ENCODE measurements at regions not wholly inside any gene's neighbourhood (a gene's known extent, or its start where the extent isn't known, plus 50 kb on each side); places are given as distances from the start of the nearest gene placed in this dataset.

GRCh38 chr6:44511126-44511525 lies 123.6 kb downstream of the CDC5L start:
- Histone ChIP-seq H3K9me3 (ENCODE audit: control insufficient read depth, low read depth, low read length) (no peaks in the 10 kb centered on the region), H3K4me3 (ENCODE audit: control insufficient read depth in 2 of 3, extremely low read depth in 1 of 3, insufficient read depth in 2 of 3, low read depth in 1 of 3, low read length in 3 of 3) (no peak overlapping the region), H3K9ac (ENCODE audit: control insufficient read depth, extremely low read depth, insufficient read depth, low read length) (no peak overlapping the region), H4K20me1 (ENCODE audit: control insufficient read depth, extremely low read depth, insufficient read depth, low read length) (no peaks in the 10 kb centered on the region), H2AFZ (ENCODE audit: control insufficient read depth, low read length) (no peak overlapping the region), H3K36me3 (ENCODE audit: control insufficient read depth in 2 of 2, extremely low read depth in 1 of 2, insufficient read depth in 2 of 2, low read length in 2 of 2) (no peaks in the 10 kb centered on the region), H3K4me2 (ENCODE audit: control insufficient read depth, extremely low read depth, insufficient read depth, low read depth, low read length) (no peak overlapping the region), H3K27me3 (ENCODE audit: control insufficient read depth, extremely low read depth, insufficient read depth, low read length) (no peaks in the 10 kb centered on the region), H3K27ac (ENCODE audit: control insufficient read depth, insufficient read depth, low read length) (no peak overlapping the region), H3K79me2 (ENCODE audit: control insufficient read depth, insufficient read depth, low read length) (no peaks in the 10 kb centered on the region), H3K9me1 (ENCODE audit: control insufficient read depth, extremely low read depth, insufficient read depth, low read length) (no peaks in the 10 kb centered on the region), H3K4me1 (ENCODE audit: control insufficient read depth, extremely low read depth, insufficient read depth, low read length) (peaks cover 3% of the 10 kb centered on the region)
- TF ChIP-seq, protein P1, sequence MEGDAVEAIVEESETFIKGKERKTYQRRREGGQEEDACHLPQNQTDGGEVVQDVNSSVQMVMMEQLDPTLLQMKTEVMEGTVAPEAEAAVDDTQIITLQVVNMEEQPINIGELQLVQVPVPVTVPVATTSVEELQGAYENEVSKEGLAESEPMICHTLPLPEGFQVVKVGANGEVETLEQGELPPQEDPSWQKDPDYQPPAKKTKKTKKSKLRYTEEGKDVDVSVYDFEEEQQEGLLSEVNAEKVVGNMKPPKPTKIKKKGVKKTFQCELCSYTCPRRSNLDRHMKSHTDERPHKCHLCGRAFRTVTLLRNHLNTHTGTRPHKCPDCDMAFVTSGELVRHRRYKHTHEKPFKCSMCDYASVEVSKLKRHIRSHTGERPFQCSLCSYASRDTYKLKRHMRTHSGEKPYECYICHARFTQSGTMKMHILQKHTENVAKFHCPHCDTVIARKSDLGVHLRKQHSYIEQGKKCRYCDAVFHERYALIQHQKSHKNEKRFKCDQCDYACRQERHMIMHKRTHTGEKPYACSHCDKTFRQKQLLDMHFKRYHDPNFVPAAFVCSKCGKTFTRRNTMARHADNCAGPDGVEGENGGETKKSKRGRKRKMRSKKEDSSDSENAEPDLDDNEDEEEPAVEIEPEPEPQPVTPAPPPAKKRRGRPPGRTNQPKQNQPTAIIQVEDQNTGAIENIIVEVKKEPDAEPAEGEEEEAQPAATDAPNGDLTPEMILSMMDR (optimal IDR thresholded peaks at IDR 0.05 in 1 of 3, IDR thresholded peaks at IDR 0.05 in 1 of 3, conservative IDR thresholded peaks at IDR 0.05 in 1 of 3; ENCODE audit: extremely low read depth in 1 of 3, insufficient read depth in 2 of 3, low read length in 3 of 3): no peak
- TF ChIP-seq EZH2 (IDR thresholded peaks at IDR 0.05; ENCODE audit: low read length): no peak
- dilution Hi-C loops (cut with MboI; ENCODE audit: extremely low pct_ligation_motif_present, low sequenced_read_pairs): no loop called here
- no peak for FAIRE-seq
- DNase-seq (ENCODE audit: low read depth, low spot score): no peak

GRCh38 chr6:44512868-44513741 lies 125.6 kb downstream of the CDC5L start:
- Histone ChIP-seq H3K9me3 (ENCODE audit: control insufficient read depth, low read depth, low read length) (no peaks in the 10 kb centered on the region), H3K4me3 (ENCODE audit: control insufficient read depth in 2 of 3, extremely low read depth in 1 of 3, insufficient read depth in 2 of 3, low read depth in 1 of 3, low read length in 3 of 3) (no peak overlapping the region), H3K4me1 (ENCODE audit: control insufficient read depth, extremely low read depth, insufficient read depth, low read length) (peaks cover 3% of the 10 kb centered on the region), H3K27me3 (ENCODE audit: control insufficient read depth, extremely low read depth, insufficient read depth, low read length) (no peaks in the 10 kb centered on the region), H3K4me2 (ENCODE audit: control insufficient read depth, extremely low read depth, insufficient read depth, low read depth, low read length) (no peak overlapping the region), H3K27ac (ENCODE audit: control insufficient read depth, insufficient read depth, low read length) (no peak overlapping the region), H3K79me2 (ENCODE audit: control insufficient read depth, insufficient read depth, low read length) (no peaks in the 10 kb centered on the region), H3K36me3 (ENCODE audit: control insufficient read depth in 2 of 2, extremely low read depth in 1 of 2, insufficient read depth in 2 of 2, low read length in 2 of 2) (no peaks in the 10 kb centered on the region), H3K9me1 (ENCODE audit: control insufficient read depth, extremely low read depth, insufficient read depth, low read length) (no peaks in the 10 kb centered on the region), H3K9ac (ENCODE audit: control insufficient read depth, extremely low read depth, insufficient read depth, low read length) (no peak overlapping the region), H2AFZ (ENCODE audit: control insufficient read depth, low read length) (no peak overlapping the region), H4K20me1 (ENCODE audit: control insufficient read depth, extremely low read depth, insufficient read depth, low read length) (no peaks in the 10 kb centered on the region)
- FAIRE-seq (no peak), DNase-seq (ENCODE audit: low read depth, low spot score) (no peak)
- TF ChIP-seq, protein P1 (optimal IDR thresholded peaks at IDR 0.05 in 1 of 3, IDR thresholded peaks at IDR 0.05 in 1 of 3, conservative IDR thresholded peaks at IDR 0.05 in 1 of 3; ENCODE audit: extremely low read depth in 1 of 3, insufficient read depth in 2 of 3, low read length in 3 of 3): no peak
- TF ChIP-seq EZH2 (IDR thresholded peaks at IDR 0.05; ENCODE audit: low read length): no peak
- dilution Hi-C loops (cut with MboI; ENCODE audit: extremely low pct_ligation_motif_present, low sequenced_read_pairs): no loop called here
